OCI-LY1 (cell line): ENCODE measurements at regions not wholly inside any gene's neighbourhood (a gene's known extent, or its start where the extent isn't known, plus 50 kb on each side); places are given as distances from the start of the nearest gene placed in this dataset.

Source experiments
- CTCF ChIP-seq: fragments of 200-600 bp; sonication (generic), shearing (Covaris generic); IDR thresholded peaks from 2 replicates; pipeline ENCODE4 v1.5.1; 2017; ENCODE audit warnings: mild to moderate bottlenecking, antibody characterized with exemption, low read length, moderate library complexity, mixed read lengths
- EZH2 ChIP-seq: fragments of 200-600 bp; sonication (generic), shearing (Covaris generic); IDR thresholded peaks from 2 replicates; pipeline ENCODE4 v1.8.0; 2017; ENCODE audit warnings: borderline replicate concordance, mixed run types, mild to moderate bottlenecking, antibody characterized with exemption, low read length, moderate library complexity, mixed read lengths

GRCh38 chr3:161641287-161641686, 144.7 kb downstream of the OTOL1 start:
- no peak for TF ChIP-seq CTCF
- TF ChIP-seq EZH2, result no peak
